GM12878 (cell line): ENCODE measurements at regions not wholly inside any gene's neighbourhood (a gene's known extent, or its start where the extent isn't known, plus 50 kb on each side); places are given as distances from the start of the nearest gene placed in this dataset.
A peak's percentile ranks its signal among the peaks of the same experiment; 100 is the strongest.

Source experiments
- ATAC-seq: fragments of 200-7000 bp; cut with Tn5 transposase; 3 replicates; pipeline ENCODE4 v1.9.1; 2020; ENCODE audit warnings: mild to moderate bottlenecking, moderate library complexity
- BruUV-seq: library from RNA; stranded (reverse); fragments of 400-500 nt; replicated peaks from 2 replicates; lab custom pipeline; 2021; lab: Mats Ljungman, UMichigan
- CTCF ChIA-PET: fragments of 300-600 bp; sonication (Branson Sonifier 250); formaldehyde crosslinking; extraction: SDS; loops from one replicate; lab custom pipeline; 2021; ENCODE audit warnings: inconsistent platforms; lab: Yijun Ruan, JAX
- POLR2A ChIA-PET: fragments of 350-600 bp; formaldehyde crosslinking; extraction: SDS; loops from one replicate; lab custom pipeline; 2021; ENCODE audit warnings: inconsistent platforms; lab: Charles Lee
- RAD21 ChIA-PET: fragments of 300-600 bp; sonication (Branson Sonifier 250); formaldehyde crosslinking; loops from one replicate; lab custom pipeline; 2023; ENCODE audit warnings: antibody characterized with exemption; ENCODE audit not compliant: unreplicated experiment; lab: Charles Lee
- SMC1A ChIA-PET: fragments of 300-600 bp; sonication (Branson Sonifier 250); formaldehyde crosslinking; loops from one replicate; lab custom pipeline; 2023; ENCODE audit not compliant: unreplicated experiment, uncharacterized antibody; lab: Charles Lee
- DNase-seq: peaks from one replicate; pipeline ENCODE4 v3.0.0-alpha.2; 2011; ENCODE audit warnings: low read depth, low spot score
- FAIRE-seq: peaks from 3 replicates; lab custom pipeline; 2011; peaks lifted over from hg19 to GRCh38; lab: Jason Lieb, UNC
- H2AFZ ChIP-seq: 2 replicates; pipeline ENCODE4 v1.6.0; 2011; ENCODE audit warnings: low read depth, low read length, control low read depth; ENCODE audit not compliant: control insufficient read depth
- H3K27ac ChIP-seq: 2 replicates; pipeline ENCODE4 v1.5.1; 2011; ENCODE audit warnings: control low read depth; ENCODE audit not compliant: control insufficient read depth, insufficient read depth
- H3K27me3 ChIP-seq, 2 experiments: replicated peaks in 1 of 2; 2 replicates each; pipeline versions ENCODE4 v1.6.0 to v1.6.1; 2011; ENCODE audit warnings: low read length in 1 of 2; ENCODE audit not compliant: control insufficient read depth in 2 of 2, insufficient read depth in 2 of 2
- H3K36me3 ChIP-seq, 2 experiments: 2 replicates each; pipeline ENCODE4 v1.5.1; 2011; ENCODE audit warnings: low read length in 1 of 2; ENCODE audit not compliant: control insufficient read depth in 2 of 2, insufficient read depth in 2 of 2
- H3K4me1 ChIP-seq: 2 replicates; pipeline ENCODE4 v1.6.1; 2011; ENCODE audit warnings: mild to moderate bottlenecking, low read length, moderate library complexity, mixed read lengths; ENCODE audit not compliant: control insufficient read depth, insufficient read depth
- H3K4me2 ChIP-seq: 2 replicates; pipeline ENCODE4 v1.6.0; 2011; ENCODE audit warnings: control low read depth; ENCODE audit not compliant: control insufficient read depth, insufficient read depth
- H3K4me3 ChIP-seq: fragments of 200-600 bp; sonication (generic); 2 replicates; pipeline ENCODE4 v1.5.1; 2016
- H3K79me2 ChIP-seq: 2 replicates; pipeline ENCODE4 v1.6.0; 2011; ENCODE audit warnings: low read length; ENCODE audit not compliant: control insufficient read depth, insufficient read depth
- H3K9ac ChIP-seq: 2 replicates; pipeline ENCODE4 v1.8.0; 2011; ENCODE audit warnings: low read length, control low read depth, mixed read lengths; ENCODE audit not compliant: control insufficient read depth, insufficient read depth
- H3K9me3 ChIP-seq: replicated peaks from 3 replicates; pipeline ENCODE4 v1.5.1; 2011; ENCODE audit warnings: mild to moderate bottlenecking, low read length; ENCODE audit not compliant: control insufficient read depth, insufficient read depth
- H4K20me1 ChIP-seq: 2 replicates; pipeline ENCODE4 v1.6.0; 2011; ENCODE audit not compliant: control insufficient read depth, insufficient read depth
- BCL3 ChIP-seq: IDR thresholded peaks from 2 replicates; pipeline ENCODE4 v1.6.1; 2011; ENCODE audit warnings: borderline replicate concordance, low read depth, mild to moderate bottlenecking, moderate library complexity, low read length; ENCODE audit not compliant: insufficient read depth, poor library complexity, severe bottlenecking
- CREB1 ChIP-seq: IDR thresholded peaks from 2 replicates; pipeline ENCODE4 v1.6.1; 2012; ENCODE audit warnings: low read depth, mild to moderate bottlenecking, inconsistent platforms
- IRF4 ChIP-seq: IDR thresholded peaks from 2 replicates; pipeline ENCODE4 v1.6.1; 2011; ENCODE audit warnings: low read depth, low read length
- POLR2AphosphoS5 ChIP-seq: IDR thresholded peaks from 2 replicates; pipeline ENCODE4 v1.6.1; 2011; ENCODE audit warnings: mild to moderate bottlenecking, low read length, inconsistent platforms
- SMARCA5 ChIP-seq: fragments of 450-650 bp; IDR thresholded peaks from 2 replicates; pipeline ENCODE4 v1.6.1; 2017; ENCODE audit warnings: mild to moderate bottlenecking
- TARDBP ChIP-seq: IDR thresholded peaks from 2 replicates; pipeline ENCODE4 v1.6.1; 2016; ENCODE audit warnings: borderline replicate concordance
- TCF12 ChIP-seq: IDR thresholded peaks from 2 replicates; pipeline ENCODE4 v1.6.1; 2011; ENCODE audit warnings: low read depth, mild to moderate bottlenecking, low read length
- ZZZ3 ChIP-seq: IDR thresholded peaks from 2 replicates; pipeline ENCODE4 v1.6.1; 2011; ENCODE audit warnings: low read depth; ENCODE audit not compliant: control insufficient read depth, insufficient read length
- WGBS: methylation state at CpG from one replicate; pipeline ENCODE4 v1.1.6; 2016; ENCODE audit warnings: low lambda C conversion rate; ENCODE audit not compliant: insufficient replicate concordance, insufficient coverage; ENCODE audit errors: missing lambda C conversion rate; 5-methylcytosine and 5-hydroxymethylcytosine counted together
- in situ Hi-C: fragments of 300-500 bp; cut with MboI; formaldehyde crosslinking; loops from 9 replicates; pipeline ENCODE4 v1.14.3; 2018; ENCODE audit warnings: mixed read lengths
- intact Hi-C: fragments of 100-400 bp; cut with micrococcal nuclease; formaldehyde crosslinking; loops from one replicate; pipeline ENCODE4 v1.14.2; 2022; ENCODE audit not compliant: unreplicated experiment

GRCh38 chr10:4170633-4171314, 385.8 kb upstream of the KLF6 start:
- Histone ChIP-seq H3K79me2 (no peaks in the 10 kb centered on the region), H4K20me1 (no peaks in the 10 kb centered on the region), H3K4me2 (no peak overlapping the region), H3K4me1 (peaks cover 7% of the 10 kb centered on the region), H3K36me3 (no peaks in the 10 kb centered on the region), H3K27ac (no peak overlapping the region), H2AFZ (no peak overlapping the region), H3K9me3 (no peaks in the 10 kb centered on the region; the same call in 2 of the 3 replicates), H3K27me3 (no peaks in the 10 kb centered on the region; a peak in 1 of 4 replicates), H3K4me3 (no peak overlapping the region), H3K9ac (no peak overlapping the region)
- intact Hi-C loops (no loop called here), in situ Hi-C loops (no loop called here)
- ATAC-seq (no peak), DNase-seq (peak; percentile 1), FAIRE-seq (no peak)
- BruUV-seq: no TSS peak
- TF ChIP-seq TCF12: no peak
- no peak for TF ChIP-seq IRF4
- RAD21 ChIA-PET: no interaction called here
- CTCF ChIA-PET: no interaction called here
- WGBS: 16% methylated on average over 6 of the region's 6 CpGs
- SMC1A ChIA-PET: no interaction called here
- POLR2A ChIA-PET: no interaction called here

DNA sequence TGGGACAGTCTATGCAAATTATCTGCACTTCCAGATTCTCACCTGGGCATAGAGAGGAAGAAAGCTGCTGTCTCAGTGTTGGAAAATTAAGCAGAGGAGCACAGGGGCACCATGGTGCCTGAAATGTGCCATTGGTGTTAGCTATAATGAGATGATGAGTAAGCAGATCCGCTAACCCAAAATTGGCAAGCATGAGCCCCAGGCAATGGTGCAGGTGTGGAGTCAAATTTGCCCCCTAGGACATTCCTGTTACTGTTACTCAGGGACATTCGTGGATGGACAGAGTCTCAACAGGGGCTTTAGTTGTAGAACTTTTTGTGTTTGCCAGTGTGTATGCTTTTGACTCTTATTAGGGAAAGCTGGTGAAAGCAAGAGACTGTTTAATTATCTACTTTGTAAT, 385.2 kb upstream of the KLF6 start:
- Histone ChIP-seq H3K4me2 (no peak overlapping the region), H3K27ac (no peak overlapping the region), H2AFZ (no peak overlapping the region), H3K4me3 (no peak overlapping the region), H3K9ac (no peak overlapping the region), H3K36me3 (no peaks in the 10 kb centered on the region), H4K20me1 (no peaks in the 10 kb centered on the region), H3K9me3 (no peaks in the 10 kb centered on the region; the same call in 2 of the 3 replicates), H3K27me3 (no peaks in the 10 kb centered on the region; a peak in 1 of 4 replicates), H3K4me1 (peaks cover 4% of the 10 kb centered on the region; the same call in 1 of the 2 replicates)
- WGBS: 50% methylated on average over 2 of the region's 2 CpGs
- in situ Hi-C loops (no loop called here), intact Hi-C loops (no loop called here)
- CTCF ChIA-PET: no interaction called here
- no peak for ATAC-seq
- POLR2A ChIA-PET: no interaction called here
- RAD21 ChIA-PET: no interaction called here
- BruUV-seq: no TSS peak
- TF ChIP-seq TARDBP: no peak
- TF ChIP-seq SMARCA5: no peak
- TF ChIP-seq ZZZ3: no peak
- no peak for TF ChIP-seq POLR2AphosphoS5
- TF ChIP-seq BCL3: peak; percentile 37
- TF ChIP-seq CREB1: no peak
- TF ChIP-seq, all 136 proteins: peak for 1
- SMC1A ChIA-PET: interaction anchor here (0.6 kb wide), 1 partner anchor 448 kb away, joined by 3 read pairs; no protein-coding TSS in a partner anchor
- DNase-seq (no peak), FAIRE-seq (no peak)
- H3K79me2 ChIP-seq: no peaks in the 10 kb centered on the region
